GM19328 (cell line): ENCODE measurements at regions not wholly inside any gene's neighbourhood (a gene's known extent, or its start where the extent isn't known, plus 50 kb on each side); places are given as distances from the start of the nearest gene placed in this dataset.

Experiments used
- ATAC-seq: cut with Tn5 transposase; IDR thresholded peaks from one replicate; pipeline ENCODE4 v1.9.1; 2021; ENCODE audit warnings: mild to moderate bottlenecking, moderate library complexity; ENCODE audit not compliant: unreplicated experiment

- ATAC-seq = no peak
These were observed 315.4 kb downstream of the RBM26 start for GRCh38 chr13:79090552-79091124.

GRCh38 chr13:79084802-79085424 is 321.1 kb downstream of the RBM26 start:
- ATAC-seq = no peak

- no peak for ATAC-seq
These were observed 324.1 kb downstream of the RBM26 start for GRCh38 chr13:79081942-79082341.

- ATAC-seq = no peak
These were observed 326.7 kb downstream of the RBM26 start for GRCh38 chr13:79079351-79079839.

GRCh38 chr13:79075703-79076102 is 330.4 kb downstream of the RBM26 start:
- no peak for ATAC-seq

GRCh38 chr13:79070343-79070974 is 335.6 kb downstream of the RBM26 start:
- no peak for ATAC-seq

- no peak for ATAC-seq
These were observed 343.8 kb downstream of the RBM26 start for GRCh38 chr13:79062291-79062690.

- no peak for ATAC-seq
These were observed 345.8 kb downstream of the RBM26 start for GRCh38 chr13:79060216-79060615.

- no peak for ATAC-seq
These were observed 349.3 kb downstream of the RBM26 start for GRCh38 chr13:79056706-79057105.

- ATAC-seq = no peak
These were observed 354.6 kb downstream of the RBM26 start for GRCh38 chr13:79051472-79051871.

GRCh38 chr13:79044415-79044814 is 361.6 kb downstream of the RBM26 start:
- ATAC-seq = no peak

GRCh38 chr13:79043208-79043607 is 362.8 kb downstream of the RBM26 start:
- no peak for ATAC-seq

- ATAC-seq = no peak
These were observed 368.9 kb downstream of the RBM26 start for GRCh38 chr13:79037197-79037596.

- ATAC-seq = no peak
These were observed 371.7 kb downstream of the RBM26 start for GRCh38 chr13:79034341-79034740.

- no peak for ATAC-seq
These were observed 371.6 kb upstream of the OBI1 start for GRCh38 chr13:79030513-79030912.

- no peak for ATAC-seq
These were observed 359.2 kb upstream of the OBI1 start for GRCh38 chr13:79018166-79018565.

- ATAC-seq = no peak
These were observed 352.2 kb upstream of the OBI1 start for GRCh38 chr13:79011179-79011578.

- ATAC-seq = no peak
These were observed 345.3 kb upstream of the OBI1 start for GRCh38 chr13:79003989-79004898.

GRCh38 chr13:78999494-78999893 is 340.5 kb upstream of the OBI1 start:
- ATAC-seq = no peak

GRCh38 chr13:78998630-78999315 is 339.8 kb upstream of the OBI1 start:
- ATAC-seq = no peak
